GM12878 (cell line): ENCODE measurements at regions not wholly inside any gene's neighbourhood (a gene's known extent, or its start where the extent isn't known, plus 50 kb on each side); places are given as distances from the start of the nearest gene placed in this dataset.

Source experiments
- ATAC-seq: fragments of 200-7000 bp; cut with Tn5 transposase; 3 replicates; pipeline ENCODE4 v1.9.1; 2020; ENCODE audit warnings: mild to moderate bottlenecking, moderate library complexity
- BruUV-seq: library from RNA; stranded (reverse); fragments of 400-500 nt; replicated peaks from 2 replicates; lab custom pipeline; 2021; lab: Mats Ljungman, UMichigan
- CTCF ChIA-PET: fragments of 300-600 bp; sonication (Branson Sonifier 250); formaldehyde crosslinking; extraction: SDS; loops from one replicate; lab custom pipeline; 2021; ENCODE audit warnings: inconsistent platforms; lab: Yijun Ruan, JAX
- POLR2A ChIA-PET: fragments of 350-600 bp; formaldehyde crosslinking; extraction: SDS; loops from one replicate; lab custom pipeline; 2021; ENCODE audit warnings: inconsistent platforms; lab: Charles Lee
- RAD21 ChIA-PET: fragments of 300-600 bp; sonication (Branson Sonifier 250); formaldehyde crosslinking; loops from one replicate; lab custom pipeline; 2023; ENCODE audit warnings: antibody characterized with exemption; ENCODE audit not compliant: unreplicated experiment; lab: Charles Lee
- SMC1A ChIA-PET: fragments of 300-600 bp; sonication (Branson Sonifier 250); formaldehyde crosslinking; loops from one replicate; lab custom pipeline; 2023; ENCODE audit not compliant: unreplicated experiment, uncharacterized antibody; lab: Charles Lee
- DNase-seq: peaks from one replicate; pipeline ENCODE4 v3.0.0-alpha.2; 2011; ENCODE audit warnings: low read depth, low spot score
- FAIRE-seq: peaks from 3 replicates; lab custom pipeline; 2011; peaks lifted over from hg19 to GRCh38; lab: Jason Lieb, UNC
- H2AFZ ChIP-seq: 2 replicates; pipeline ENCODE4 v1.6.0; 2011; ENCODE audit warnings: low read depth, low read length, control low read depth; ENCODE audit not compliant: control insufficient read depth
- H3K27ac ChIP-seq: 2 replicates; pipeline ENCODE4 v1.5.1; 2011; ENCODE audit warnings: control low read depth; ENCODE audit not compliant: control insufficient read depth, insufficient read depth
- H3K27me3 ChIP-seq, 2 experiments: replicated peaks in 1 of 2; 2 replicates each; pipeline versions ENCODE4 v1.6.0 to v1.6.1; 2011; ENCODE audit warnings: low read length in 1 of 2; ENCODE audit not compliant: control insufficient read depth in 2 of 2, insufficient read depth in 2 of 2
- H3K36me3 ChIP-seq, 2 experiments: 2 replicates each; pipeline ENCODE4 v1.5.1; 2011; ENCODE audit warnings: low read length in 1 of 2; ENCODE audit not compliant: control insufficient read depth in 2 of 2, insufficient read depth in 2 of 2
- H3K4me1 ChIP-seq: 2 replicates; pipeline ENCODE4 v1.6.1; 2011; ENCODE audit warnings: mild to moderate bottlenecking, low read length, moderate library complexity, mixed read lengths; ENCODE audit not compliant: control insufficient read depth, insufficient read depth
- H3K4me2 ChIP-seq: 2 replicates; pipeline ENCODE4 v1.6.0; 2011; ENCODE audit warnings: control low read depth; ENCODE audit not compliant: control insufficient read depth, insufficient read depth
- H3K4me3 ChIP-seq: fragments of 200-600 bp; sonication (generic); 2 replicates; pipeline ENCODE4 v1.5.1; 2016
- H3K79me2 ChIP-seq: 2 replicates; pipeline ENCODE4 v1.6.0; 2011; ENCODE audit warnings: low read length; ENCODE audit not compliant: control insufficient read depth, insufficient read depth
- H3K9ac ChIP-seq: 2 replicates; pipeline ENCODE4 v1.8.0; 2011; ENCODE audit warnings: low read length, control low read depth, mixed read lengths; ENCODE audit not compliant: control insufficient read depth, insufficient read depth
- H3K9me3 ChIP-seq: replicated peaks from 3 replicates; pipeline ENCODE4 v1.5.1; 2011; ENCODE audit warnings: mild to moderate bottlenecking, low read length; ENCODE audit not compliant: control insufficient read depth, insufficient read depth
- H4K20me1 ChIP-seq: 2 replicates; pipeline ENCODE4 v1.6.0; 2011; ENCODE audit not compliant: control insufficient read depth, insufficient read depth
- BCL11A ChIP-seq: IDR thresholded peaks from 2 replicates; pipeline ENCODE4 v1.6.1; 2011; ENCODE audit warnings: low read depth, low read length
- CBX5 ChIP-seq: sonication (generic); IDR thresholded peaks from 2 replicates; pipeline ENCODE4 v1.6.1; 2016; ENCODE audit warnings: low read depth, moderate library complexity, mild to moderate bottlenecking, inconsistent platforms
- CHD4 ChIP-seq: fragments of 200-600 bp; sonication (generic); IDR thresholded peaks from 2 replicates; pipeline ENCODE4 v1.6.1; 2016; ENCODE audit warnings: mild to moderate bottlenecking
- DPF2 ChIP-seq: fragments of 450-650 bp; IDR thresholded peaks from 2 replicates; pipeline ENCODE4 v1.6.1; 2017; ENCODE audit warnings: mild to moderate bottlenecking
- GABPA ChIP-seq: IDR thresholded peaks from 2 replicates; pipeline ENCODE4 v1.6.1; 2014; ENCODE audit warnings: antibody characterized with exemption, low read depth, mild to moderate bottlenecking, inconsistent platforms
- IRF4 ChIP-seq: IDR thresholded peaks from 2 replicates; pipeline ENCODE4 v1.6.1; 2011; ENCODE audit warnings: low read depth, low read length
- RELA ChIP-seq: fragments of 450-650 bp; IDR thresholded peaks from 2 replicates; pipeline ENCODE4 v1.8.0; 2014; ENCODE audit warnings: borderline replicate concordance; ENCODE audit not compliant: partially characterized antibody
- WGBS: methylation state at CpG from one replicate; pipeline ENCODE4 v1.1.6; 2016; ENCODE audit warnings: low lambda C conversion rate; ENCODE audit not compliant: insufficient replicate concordance, insufficient coverage; ENCODE audit errors: missing lambda C conversion rate; 5-methylcytosine and 5-hydroxymethylcytosine counted together
- in situ Hi-C: fragments of 300-500 bp; cut with MboI; formaldehyde crosslinking; loops from 9 replicates; pipeline ENCODE4 v1.14.3; 2018; ENCODE audit warnings: mixed read lengths
- intact Hi-C: fragments of 100-400 bp; cut with micrococcal nuclease; formaldehyde crosslinking; loops from one replicate; pipeline ENCODE4 v1.14.2; 2022; ENCODE audit not compliant: unreplicated experiment
- TF ChIP-seq, protein P1 (sequence below): fragments of 450-650 bp; IDR thresholded peaks from 2 replicates; pipeline ENCODE4 v1.6.1; 2016; ENCODE audit warnings: mild to moderate bottlenecking, moderate library complexity, borderline replicate concordance
- TF ChIP-seq, protein P2 (sequence below): IDR thresholded peaks from 2 replicates; pipeline ENCODE4 v1.6.1; 2012; ENCODE audit warnings: low read depth, low read length, improper control_type of control experiment
- TF ChIP-seq, protein P3 (sequence below): IDR thresholded peaks from 2 replicates; pipeline ENCODE4 v1.6.1; 2012; ENCODE audit warnings: low read length, inconsistent platforms
- TF ChIP-seq, protein P4 (sequence below): IDR thresholded peaks from 2 replicates; pipeline ENCODE4 v1.6.1; 2011; ENCODE audit warnings: borderline replicate concordance, low read depth, mild to moderate bottlenecking, moderate library complexity, mixed read lengths, low read length; ENCODE audit not compliant: insufficient read depth; ENCODE audit errors: extremely low read length
- TF ChIP-seq, protein P5 (sequence below): IDR thresholded peaks from 2 replicates; pipeline ENCODE4 v1.6.1; 2011; ENCODE audit warnings: borderline replicate concordance, low read depth, mild to moderate bottlenecking, moderate library complexity, low read length; ENCODE audit not compliant: insufficient read depth, poor library complexity, severe bottlenecking

DNA sequence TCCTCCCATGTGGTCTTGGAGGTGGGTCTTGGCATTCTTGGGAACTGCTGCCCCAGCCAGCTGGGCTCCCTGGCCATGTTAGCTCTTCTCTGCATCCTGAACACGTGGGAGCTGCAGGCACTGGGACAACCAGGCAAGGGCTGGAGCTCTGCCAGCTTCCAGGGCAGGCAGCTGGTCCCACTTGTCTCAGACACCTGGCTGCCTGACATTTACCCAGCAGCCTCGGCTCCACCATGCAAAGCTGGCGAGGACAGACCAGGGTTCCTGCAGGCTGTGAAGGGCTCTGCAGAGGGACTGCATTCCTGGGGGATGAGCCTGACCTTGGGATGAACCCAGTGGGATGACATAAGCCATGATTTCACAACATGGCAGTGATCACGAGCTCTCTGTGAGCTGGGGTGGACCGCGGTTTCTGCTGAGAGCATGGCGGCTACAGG is 99.0 kb upstream of the TSHZ3 start (continued):
- TF ChIP-seq, protein P1, sequence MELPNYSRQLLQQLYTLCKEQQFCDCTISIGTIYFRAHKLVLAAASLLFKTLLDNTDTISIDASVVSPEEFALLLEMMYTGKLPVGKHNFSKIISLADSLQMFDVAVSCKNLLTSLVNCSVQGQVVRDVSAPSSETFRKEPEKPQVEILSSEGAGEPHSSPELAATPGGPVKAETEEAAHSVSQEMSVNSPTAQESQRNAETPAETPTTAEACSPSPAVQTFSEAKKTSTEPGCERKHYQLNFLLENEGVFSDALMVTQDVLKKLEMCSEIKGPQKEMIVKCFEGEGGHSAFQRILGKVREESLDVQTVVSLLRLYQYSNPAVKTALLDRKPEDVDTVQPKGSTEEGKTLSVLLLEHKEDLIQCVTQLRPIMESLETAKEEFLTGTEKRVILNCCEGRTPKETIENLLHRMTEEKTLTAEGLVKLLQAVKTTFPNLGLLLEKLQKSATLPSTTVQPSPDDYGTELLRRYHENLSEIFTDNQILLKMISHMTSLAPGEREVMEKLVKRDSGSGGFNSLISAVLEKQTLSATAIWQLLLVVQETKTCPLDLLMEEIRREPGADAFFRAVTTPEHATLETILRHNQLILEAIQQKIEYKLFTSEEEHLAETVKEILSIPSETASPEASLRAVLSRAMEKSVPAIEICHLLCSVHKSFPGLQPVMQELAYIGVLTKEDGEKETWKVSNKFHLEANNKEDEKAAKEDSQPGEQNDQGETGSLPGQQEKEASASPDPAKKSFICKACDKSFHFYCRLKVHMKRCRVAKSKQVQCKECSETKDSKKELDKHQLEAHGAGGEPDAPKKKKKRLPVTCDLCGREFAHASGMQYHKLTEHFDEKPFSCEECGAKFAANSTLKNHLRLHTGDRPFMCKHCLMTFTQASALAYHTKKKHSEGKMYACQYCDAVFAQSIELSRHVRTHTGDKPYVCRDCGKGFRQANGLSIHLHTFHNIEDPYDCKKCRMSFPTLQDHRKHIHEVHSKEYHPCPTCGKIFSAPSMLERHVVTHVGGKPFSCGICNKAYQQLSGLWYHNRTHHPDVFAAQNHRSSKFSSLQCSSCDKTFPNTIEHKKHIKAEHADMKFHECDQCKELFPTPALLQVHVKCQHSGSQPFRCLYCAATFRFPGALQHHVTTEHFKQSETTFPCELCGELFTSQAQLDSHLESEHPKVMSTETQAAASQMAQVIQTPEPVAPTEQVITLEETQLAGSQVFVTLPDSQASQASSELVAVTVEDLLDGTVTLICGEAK: no peak

DNA sequence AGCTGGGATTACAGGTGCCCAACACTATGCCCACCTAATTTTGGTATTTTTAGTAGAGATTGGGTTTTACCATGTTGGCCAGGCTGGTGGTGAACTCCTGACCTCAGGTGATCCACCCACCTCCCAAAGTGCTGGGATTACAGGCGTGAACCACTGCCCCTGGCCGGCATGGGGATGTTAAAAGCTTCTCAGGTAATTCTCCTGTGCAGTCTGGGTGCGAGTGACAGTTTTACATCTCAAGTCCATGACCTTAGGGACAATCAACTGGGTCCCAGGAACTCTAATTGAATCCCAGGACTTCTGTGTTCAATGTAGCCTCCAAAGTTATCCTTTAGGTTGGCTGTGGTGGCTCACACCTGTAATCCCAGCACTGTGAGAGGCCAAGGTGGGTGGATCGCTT is 100.1 kb upstream of the TSHZ3 start:
- ATAC-seq (no peak), FAIRE-seq (no peak), DNase-seq (no peak)
- ChIA-PET RAD21 (no interaction called here), SMC1A (no interaction called here), CTCF (no interaction called here), POLR2A (no interaction called here)
- no peak overlapping the region for H3K4me3 ChIP-seq
- intact Hi-C loops: no loop called here
- H4K20me1 ChIP-seq: no peaks in the 10 kb centered on the region
- H2AFZ ChIP-seq: no peak overlapping the region
- H3K27ac ChIP-seq: no peak overlapping the region
- no peaks in the 10 kb centered on the region for H3K27me3 ChIP-seq
- no peaks in the 10 kb centered on the region for H3K4me1 ChIP-seq
- no peaks in the 10 kb centered on the region for H3K36me3 ChIP-seq
- in situ Hi-C loops: no loop called here
- H3K9ac ChIP-seq: no peak overlapping the region
- no peak overlapping the region for H3K4me2 ChIP-seq
- BruUV-seq: no TSS peak
- H3K9me3 ChIP-seq: no peaks in the 10 kb centered on the region; the same call in 2 of the 3 replicates
- WGBS: 17% methylated on average over 4 of the region's 4 CpGs
- H3K79me2 ChIP-seq: no peaks in the 10 kb centered on the region
- TF ChIP-seq, protein P2, sequence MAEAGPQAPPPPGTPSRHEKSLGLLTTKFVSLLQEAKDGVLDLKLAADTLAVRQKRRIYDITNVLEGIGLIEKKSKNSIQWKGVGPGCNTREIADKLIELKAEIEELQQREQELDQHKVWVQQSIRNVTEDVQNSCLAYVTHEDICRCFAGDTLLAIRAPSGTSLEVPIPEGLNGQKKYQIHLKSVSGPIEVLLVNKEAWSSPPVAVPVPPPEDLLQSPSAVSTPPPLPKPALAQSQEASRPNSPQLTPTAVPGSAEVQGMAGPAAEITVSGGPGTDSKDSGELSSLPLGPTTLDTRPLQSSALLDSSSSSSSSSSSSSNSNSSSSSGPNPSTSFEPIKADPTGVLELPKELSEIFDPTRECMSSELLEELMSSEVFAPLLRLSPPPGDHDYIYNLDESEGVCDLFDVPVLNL: no peak
- TF ChIP-seq RELA (no peak), IRF4 (no peak), GABPA (no peak), DPF2 (no peak), CBX5 (no peak), CHD4 (no peak), BCL11A (no peak)
- TF ChIP-seq, protein P3, sequence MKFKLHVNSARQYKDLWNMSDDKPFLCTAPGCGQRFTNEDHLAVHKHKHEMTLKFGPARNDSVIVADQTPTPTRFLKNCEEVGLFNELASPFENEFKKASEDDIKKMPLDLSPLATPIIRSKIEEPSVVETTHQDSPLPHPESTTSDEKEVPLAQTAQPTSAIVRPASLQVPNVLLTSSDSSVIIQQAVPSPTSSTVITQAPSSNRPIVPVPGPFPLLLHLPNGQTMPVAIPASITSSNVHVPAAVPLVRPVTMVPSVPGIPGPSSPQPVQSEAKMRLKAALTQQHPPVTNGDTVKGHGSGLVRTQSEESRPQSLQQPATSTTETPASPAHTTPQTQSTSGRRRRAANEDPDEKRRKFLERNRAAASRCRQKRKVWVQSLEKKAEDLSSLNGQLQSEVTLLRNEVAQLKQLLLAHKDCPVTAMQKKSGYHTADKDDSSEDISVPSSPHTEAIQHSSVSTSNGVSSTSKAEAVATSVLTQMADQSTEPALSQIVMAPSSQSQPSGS: no peak
- TF ChIP-seq, protein P4, sequence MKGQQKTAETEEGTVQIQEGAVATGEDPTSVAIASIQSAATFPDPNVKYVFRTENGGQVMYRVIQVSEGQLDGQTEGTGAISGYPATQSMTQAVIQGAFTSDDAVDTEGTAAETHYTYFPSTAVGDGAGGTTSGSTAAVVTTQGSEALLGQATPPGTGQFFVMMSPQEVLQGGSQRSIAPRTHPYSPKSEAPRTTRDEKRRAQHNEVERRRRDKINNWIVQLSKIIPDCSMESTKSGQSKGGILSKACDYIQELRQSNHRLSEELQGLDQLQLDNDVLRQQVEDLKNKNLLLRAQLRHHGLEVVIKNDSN: no peak
- TF ChIP-seq, protein P5, sequence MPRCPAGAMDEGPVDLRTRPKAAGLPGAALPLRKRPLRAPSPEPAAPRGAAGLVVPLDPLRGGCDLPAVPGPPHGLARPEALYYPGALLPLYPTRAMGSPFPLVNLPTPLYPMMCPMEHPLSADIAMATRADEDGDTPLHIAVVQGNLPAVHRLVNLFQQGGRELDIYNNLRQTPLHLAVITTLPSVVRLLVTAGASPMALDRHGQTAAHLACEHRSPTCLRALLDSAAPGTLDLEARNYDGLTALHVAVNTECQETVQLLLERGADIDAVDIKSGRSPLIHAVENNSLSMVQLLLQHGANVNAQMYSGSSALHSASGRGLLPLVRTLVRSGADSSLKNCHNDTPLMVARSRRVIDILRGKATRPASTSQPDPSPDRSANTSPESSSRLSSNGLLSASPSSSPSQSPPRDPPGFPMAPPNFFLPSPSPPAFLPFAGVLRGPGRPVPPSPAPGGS: no peak
